ENCODE measurements at regions not wholly inside any gene's neighbourhood (a gene's known extent, or its start where the extent isn't known, plus 50 kb on each side); places are given as distances from the start of the nearest gene placed in this dataset.

- Histone ChIP-seq H3K4me3 (no peak overlapping the region), H3K27me3 (no peaks in the 10 kb centered on the region), H3K27ac (no peak overlapping the region), H3K36me3 (ENCODE audit: low read depth, missing control alignments) (no peaks in the 10 kb centered on the region), H3K9me3 (no peaks in the 10 kb centered on the region), H3K4me1 (no peaks in the 10 kb centered on the region)
- 69 to 72% methylated on average over 2 of the region's 2 CpGs for WGBS, 2 donors
- intact Hi-C loops (cut with DNase I; ENCODE audit: low total_unique reads), result no loop called here
- no peak for DNase-seq
- no peak for TF ChIP-seq POLR2A (IDR thresholded peaks at IDR 0.05)
- no peak for TF ChIP-seq CTCF (IDR thresholded peaks at IDR 0.05)
Observed at GRCh38 chr2:223235986-223236385, 184.0 kb downstream of the KCNE4 start.

- intact Hi-C loops (cut with DNase I; ENCODE audit: low total_unique reads), result no loop called here
- Histone ChIP-seq H3K27me3 (no peaks in the 10 kb centered on the region), H3K9me3 (no peaks in the 10 kb centered on the region), H3K36me3 (ENCODE audit: low read depth, missing control alignments) (no peaks in the 10 kb centered on the region), H3K4me3 (no peak overlapping the region), H3K27ac (no peak overlapping the region), H3K4me1 (no peaks in the 10 kb centered on the region)
- TF ChIP-seq CTCF (IDR thresholded peaks at IDR 0.05), result no peak
- no peak for TF ChIP-seq POLR2A (IDR thresholded peaks at IDR 0.05)
- no peak for DNase-seq
- WGBS, 2 donors, result 88 to 94% methylated on average over 2 of the region's 2 CpGs
Observed at GRCh38 chr2:223238301-223238700, 186.3 kb downstream of the KCNE4 start.

GRCh38 chr2:223243233-223243632 is 191.2 kb downstream of the KCNE4 start:
- WGBS, 2 donors, result 94 to 96% methylated on average over 3 of the region's 3 CpGs

GRCh38 chr2:223247136-223247535 is 195.1 kb downstream of the KCNE4 start:
- TF ChIP-seq POLR2A (IDR thresholded peaks at IDR 0.05) (no peak), CTCF (IDR thresholded peaks at IDR 0.05) (peak; percentile 14 to 41 (median 29))
- WGBS, 2 donors, result 65 to 76% methylated on average over 3 of the region's 3 CpGs
- Histone ChIP-seq H3K4me3 (no peak overlapping the region), H3K27ac (no peak overlapping the region), H3K4me1 (no peaks in the 10 kb centered on the region), H3K9me3 (no peaks in the 10 kb centered on the region), H3K36me3 (ENCODE audit: low read depth, missing control alignments) (no peaks in the 10 kb centered on the region), H3K27me3 (no peaks in the 10 kb centered on the region)
- intact Hi-C loops (cut with DNase I; ENCODE audit: low total_unique reads), result no loop called here
- DNase-seq, result peak; percentile 26

More at GRCh38 chr2:223243233-223243632, 191.2 kb downstream of the KCNE4 start:
- no peak overlapping the region for H3K27ac ChIP-seq
- H3K27me3 ChIP-seq, result no peaks in the 10 kb centered on the region
- no peak for DNase-seq
- no peak for TF ChIP-seq POLR2A (IDR thresholded peaks at IDR 0.05)
- no peak for TF ChIP-seq CTCF (IDR thresholded peaks at IDR 0.05)
- no peaks in the 10 kb centered on the region for H3K36me3 ChIP-seq (ENCODE audit: low read depth, missing control alignments)
- H3K4me3 ChIP-seq, result no peak overlapping the region
- no peaks in the 10 kb centered on the region for H3K9me3 ChIP-seq
- intact Hi-C loops (cut with DNase I; ENCODE audit: low total_unique reads), result no loop called here
- H3K4me1 ChIP-seq, result no peaks in the 10 kb centered on the region

GRCh38 chr2:223251656-223252229 is 199.8 kb downstream of the KCNE4 start:
- Histone ChIP-seq H3K36me3 (ENCODE audit: low read depth, missing control alignments) (no peaks in the 10 kb centered on the region), H3K27ac (no peak overlapping the region), H3K9me3 (no peaks in the 10 kb centered on the region), H3K27me3 (no peaks in the 10 kb centered on the region), H3K4me3 (no peak overlapping the region), H3K4me1 (no peaks in the 10 kb centered on the region)
- WGBS, 2 donors, result 55 to 58% methylated on average over 10 of the region's 10 CpGs
- intact Hi-C loops (cut with DNase I; ENCODE audit: low total_unique reads), result no loop called here
- TF ChIP-seq POLR2A (IDR thresholded peaks at IDR 0.05), result no peak
- no peak for TF ChIP-seq CTCF (IDR thresholded peaks at IDR 0.05)
- no peak for DNase-seq
